Liver (tissue), 8 donors: ENCODE measurements at regions not wholly inside any gene's neighbourhood (a gene's known extent, or its start where the extent isn't known, plus 50 kb on each side); places are given as distances from the start of the nearest gene placed in this dataset.

ENCODE experiments used
- DNase-seq: peaks from one replicate; pipeline ENCODE4 v3.0.0-alpha.2; 2017; ENCODE audit warnings: low spot score
- H3K27ac ChIP-seq, 2 donors: one replicate each; pipeline ENCODE4 v1.7.0; 2013; ENCODE audit warnings: inconsistent platforms in 2 of 2, low read length in 2 of 2, control low read depth in 1 of 2, low read depth in 1 of 2, mild to moderate bottlenecking in 1 of 2
- H3K27me3 ChIP-seq, 4 donors: one replicate each; pipeline versions ENCODE4 v1.6.1 to v1.7.0; 2013; ENCODE audit warnings: low read length in 3 of 4, inconsistent platforms in 1 of 4, mild to moderate bottlenecking in 1 of 4, moderate library complexity in 1 of 4; ENCODE audit not compliant: control insufficient read depth in 4 of 4, insufficient read depth in 4 of 4
- H3K36me3 ChIP-seq, 4 donors: one replicate each; pipeline versions ENCODE4 v1.6.1 to v1.7.0; 2013; ENCODE audit warnings: low read length in 3 of 4, mild to moderate bottlenecking in 3 of 4, low read depth in 1 of 4, moderate library complexity in 1 of 4; ENCODE audit not compliant: control insufficient read depth in 4 of 4, insufficient read depth in 3 of 4
- H3K4me1 ChIP-seq, 4 donors: one replicate each; pipeline versions ENCODE4 v1.6.1 to v1.7.0; 2013; ENCODE audit warnings: low read length in 3 of 4, mild to moderate bottlenecking in 3 of 4, moderate library complexity in 1 of 4; ENCODE audit not compliant: control insufficient read depth in 4 of 4, insufficient read depth in 4 of 4
- H3K4me3 ChIP-seq, 3 donors: one replicate each; pipeline versions ENCODE4 v1.6.1 to v1.7.0; 2013; ENCODE audit warnings: low read length in 3 of 3, control low read depth in 1 of 3, low read depth in 1 of 3, mild to moderate bottlenecking in 1 of 3
- H3K9ac ChIP-seq, 2 donors: one replicate each; pipeline ENCODE4 v1.7.0; 2013; ENCODE audit warnings: low read length in 2 of 2, mild to moderate bottlenecking in 2 of 2, moderate library complexity in 2 of 2, control low read depth in 1 of 2, low read depth in 1 of 2
- H3K9me3 ChIP-seq, 4 donors: one replicate each; pipeline versions ENCODE4 v1.6.1 to v1.7.0; 2013; ENCODE audit warnings: low read length in 3 of 4; ENCODE audit not compliant: control insufficient read depth in 4 of 4
- ATF3 ChIP-seq: IDR thresholded peaks from 2 replicates; pipeline ENCODE4 v1.6.1; 2016; ENCODE audit warnings: antibody characterized with exemption
- CTCF ChIP-seq: fragments of 150-350 bp; IDR thresholded peaks from 2 replicates; pipeline ENCODE4 v1.5.1; 2017; ENCODE audit warnings: improper control_type of control experiment, low read depth, low read length; ENCODE audit not compliant: missing input control
- EGR1 ChIP-seq, 2 donors: IDR thresholded peaks; 2 replicates each; pipeline ENCODE4 v1.6.1; 2016 to 2018; ENCODE audit warnings: antibody characterized with exemption in 2 of 2, low read depth in 2 of 2
- FOXA1 ChIP-seq: IDR thresholded peaks from 2 replicates; pipeline ENCODE4 v1.6.1; 2016; ENCODE audit warnings: antibody characterized with exemption
- FOXA2 ChIP-seq: IDR thresholded peaks from 2 replicates; pipeline ENCODE4 v1.6.1; 2016; ENCODE audit warnings: antibody characterized with exemption
- GABPA ChIP-seq, 2 donors: IDR thresholded peaks in 1 of 2; conservative IDR thresholded peaks in 1 of 2; 2 replicates each; pipeline ENCODE4 v1.6.1; 2016; ENCODE audit warnings: antibody characterized with exemption in 2 of 2, mild to moderate bottlenecking in 1 of 2, moderate library complexity in 1 of 2
- HNF4A ChIP-seq, 2 donors: conservative IDR thresholded peaks; 2 replicates each; pipeline ENCODE4 v1.6.1; 2016; ENCODE audit warnings: antibody characterized with exemption in 2 of 2, mild to moderate bottlenecking in 2 of 2
- HNF4G ChIP-seq: IDR thresholded peaks from 2 replicates; pipeline ENCODE4 v1.6.1; 2016; ENCODE audit warnings: antibody characterized with exemption
- JUND ChIP-seq, 2 donors: IDR thresholded peaks; 2 replicates each; pipeline ENCODE4 v1.6.1; 2016; ENCODE audit warnings: antibody characterized with exemption in 2 of 2
- NR2F2 ChIP-seq: IDR thresholded peaks from 2 replicates; pipeline ENCODE4 v1.6.1; 2016; ENCODE audit warnings: antibody characterized with exemption
- RAD21 ChIP-seq, 2 donors: IDR thresholded peaks; 2 replicates each; pipeline ENCODE4 v1.6.1; 2016; ENCODE audit warnings: antibody characterized with exemption in 2 of 2, mild to moderate bottlenecking in 2 of 2
- RXRA ChIP-seq, 2 donors: IDR thresholded peaks; 2 replicates each; pipeline ENCODE4 v1.6.1; 2017 to 2018; ENCODE audit warnings: antibody characterized with exemption in 2 of 2, mild to moderate bottlenecking in 1 of 2
- SP1 ChIP-seq: IDR thresholded peaks from 2 replicates; pipeline ENCODE4 v1.6.1; 2018; ENCODE audit warnings: antibody characterized with exemption, mild to moderate bottlenecking
- TAF1 ChIP-seq: conservative IDR thresholded peaks from 2 replicates; pipeline ENCODE4 v1.6.1; 2016; ENCODE audit warnings: antibody characterized with exemption, mild to moderate bottlenecking
- YY1 ChIP-seq: IDR thresholded peaks from 2 replicates; pipeline ENCODE4 v1.6.1; 2016; ENCODE audit warnings: antibody characterized with exemption, mild to moderate bottlenecking
- WGBS: extraction: QIAGEN DNeasy Blood & Tissue Kit; methylation state at CpG from one replicate; pipeline ENCODE4 v1.1.7; 2013; 5-methylcytosine and 5-hydroxymethylcytosine counted together
- TF ChIP-seq, protein P1 (sequence below): IDR thresholded peaks from 2 replicates; pipeline ENCODE4 v1.6.1; 2016; ENCODE audit warnings: antibody characterized with exemption
- TF ChIP-seq, protein P2 (sequence below): IDR thresholded peaks from 2 replicates; pipeline ENCODE4 v1.6.1; 2016; ENCODE audit warnings: antibody characterized with exemption
- donor health status: healthy.
- donor health status: healthy.
- donor health status: healthy.
- donor health status: healthy.
- donor health status: healthy.

DNA sequence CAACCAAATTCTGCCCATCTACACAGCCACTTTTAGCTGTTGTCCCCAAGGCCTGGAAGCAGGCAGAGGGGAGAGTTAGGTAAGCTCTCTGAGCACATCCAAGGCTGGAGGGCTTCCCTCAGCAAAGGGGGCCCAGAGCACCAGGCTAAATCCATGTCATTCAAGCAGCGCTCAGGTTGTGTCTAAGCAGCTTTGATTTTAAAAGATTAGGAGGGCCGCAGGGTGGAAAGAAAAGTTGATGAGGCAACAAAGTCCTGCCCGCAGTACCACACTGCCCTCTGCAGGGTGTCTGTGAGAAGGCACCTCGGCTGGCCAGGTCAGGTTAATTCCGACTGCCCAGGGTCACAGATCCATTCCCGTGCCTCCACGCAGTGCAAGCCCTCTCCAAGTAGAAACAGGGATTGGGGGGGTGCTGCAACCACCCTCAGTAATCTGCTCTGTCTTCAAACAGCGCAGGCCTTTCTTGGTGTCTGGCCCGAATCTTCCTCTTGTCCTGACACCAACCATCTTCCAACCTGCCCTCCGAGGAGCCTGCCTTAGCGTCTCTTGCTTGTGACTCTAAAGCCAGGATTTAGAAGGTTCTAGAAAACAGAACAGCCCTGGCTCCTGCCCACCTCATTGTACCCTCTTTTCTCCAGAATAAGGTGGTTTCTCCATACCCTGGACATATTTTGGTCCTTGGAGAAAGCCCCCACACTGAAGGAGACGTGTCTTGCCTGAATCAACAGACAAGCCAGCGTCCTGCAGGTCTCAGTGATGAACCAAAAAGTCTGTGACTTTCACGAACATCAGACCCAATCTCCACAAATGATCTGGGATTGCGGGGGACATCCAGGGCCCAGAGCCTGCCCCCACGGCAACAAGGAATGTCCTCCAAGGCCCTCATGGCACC lies 289.2 kb downstream of the TNS1 start:
- TF ChIP-seq FOXA2: no peak
- TF ChIP-seq TAF1: no peak
- no peak for TF ChIP-seq GABPA (IDR thresholded peaks at IDR 0.05 in 1 of 2, conservative IDR thresholded peaks at IDR 0.05 in 1 of 2)
- TF ChIP-seq RXRA (IDR thresholded peaks at IDR 0.05): peak in 1 of 2 donors; percentile 19
- no peak for TF ChIP-seq FOXA1
- TF ChIP-seq, protein P1, sequence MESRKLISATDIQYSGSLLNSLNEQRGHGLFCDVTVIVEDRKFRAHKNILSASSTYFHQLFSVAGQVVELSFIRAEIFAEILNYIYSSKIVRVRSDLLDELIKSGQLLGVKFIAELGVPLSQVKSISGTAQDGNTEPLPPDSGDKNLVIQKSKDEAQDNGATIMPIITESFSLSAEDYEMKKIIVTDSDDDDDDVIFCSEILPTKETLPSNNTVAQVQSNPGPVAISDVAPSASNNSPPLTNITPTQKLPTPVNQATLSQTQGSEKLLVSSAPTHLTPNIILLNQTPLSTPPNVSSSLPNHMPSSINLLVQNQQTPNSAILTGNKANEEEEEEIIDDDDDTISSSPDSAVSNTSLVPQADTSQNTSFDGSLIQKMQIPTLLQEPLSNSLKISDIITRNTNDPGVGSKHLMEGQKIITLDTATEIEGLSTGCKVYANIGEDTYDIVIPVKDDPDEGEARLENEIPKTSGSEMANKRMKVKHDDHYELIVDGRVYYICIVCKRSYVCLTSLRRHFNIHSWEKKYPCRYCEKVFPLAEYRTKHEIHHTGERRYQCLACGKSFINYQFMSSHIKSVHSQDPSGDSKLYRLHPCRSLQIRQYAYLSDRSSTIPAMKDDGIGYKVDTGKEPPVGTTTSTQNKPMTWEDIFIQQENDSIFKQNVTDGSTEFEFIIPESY: no peak
- TF ChIP-seq HNF4G: no peak
- no peak for TF ChIP-seq YY1
- TF ChIP-seq ATF3: peak; percentile 69
- TF ChIP-seq RAD21 (IDR thresholded peaks at IDR 0.05): peak; percentile 97
- no peak for TF ChIP-seq NR2F2
- TF ChIP-seq HNF4A (conservative IDR thresholded peaks at IDR 0.05): no peak
- no peak for TF ChIP-seq JUND (IDR thresholded peaks at IDR 0.05)
- TF ChIP-seq, protein P2, sequence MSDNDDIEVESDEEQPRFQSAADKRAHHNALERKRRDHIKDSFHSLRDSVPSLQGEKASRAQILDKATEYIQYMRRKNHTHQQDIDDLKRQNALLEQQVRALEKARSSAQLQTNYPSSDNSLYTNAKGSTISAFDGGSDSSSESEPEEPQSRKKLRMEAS: no peak
- TF ChIP-seq CTCF: peak; percentile 99
- TF ChIP-seq EGR1 (IDR thresholded peaks at IDR 0.05; ENCODE audit: low read depth in 2 of 2): no peak
- TF ChIP-seq SP1: no peak
- no peaks in the 10 kb centered on the region for H3K9me3 ChIP-seq
- WGBS: 40% methylated on average over 16 of the region's 16 CpGs
- no peaks in the 10 kb centered on the region for H3K27me3 ChIP-seq
- peak; percentile 78 for DNase-seq
- no peak overlapping the region for H3K27ac ChIP-seq
- H3K36me3 ChIP-seq: no peaks in the 10 kb centered on the region
- peaks cover 0 to 6% (median 1%) of the 10 kb centered on the region in 4 donors for H3K4me1 ChIP-seq
- no peak overlapping the region for H3K4me3 ChIP-seq
- H3K9ac ChIP-seq: no peak overlapping the region

DNA sequence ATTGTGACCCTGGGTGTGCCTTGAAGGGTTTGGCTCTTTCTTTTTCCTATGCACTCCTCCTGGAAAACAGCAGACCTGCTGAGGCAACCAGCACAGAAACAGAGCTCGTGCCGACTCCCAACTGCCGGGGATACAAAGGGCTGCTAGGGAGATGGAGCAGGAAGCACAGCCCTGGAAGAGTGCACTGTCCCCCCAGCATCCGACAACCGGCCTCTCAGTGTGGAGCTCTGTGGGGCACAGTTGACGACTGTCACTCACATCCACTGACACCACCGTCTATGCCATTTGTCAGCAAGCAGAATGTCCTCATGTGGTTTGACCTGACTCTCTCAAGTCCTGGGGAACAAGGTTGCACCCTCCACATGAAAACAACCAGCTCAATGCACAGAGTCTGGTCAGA lies 290.4 kb downstream of the TNS1 start:
- no peak for TF ChIP-seq SP1
- Histone ChIP-seq H3K27ac (no peak overlapping the region), H3K27me3 (no peaks in the 10 kb centered on the region), H3K9me3 (no peaks in the 10 kb centered on the region), H3K9ac (no peak overlapping the region), H3K4me3 (no peak overlapping the region), H3K36me3 (no peaks in the 10 kb centered on the region), H3K4me1 (peaks cover 0 to 6% (median 1%) of the 10 kb centered on the region in 4 donors)
- DNase-seq: no peak
- 93% methylated on average over 7 of the region's 7 CpGs for WGBS
